CD4-positive, alpha-beta T cell (primary cell): ENCODE measurements at regions not wholly inside any gene's neighbourhood (a gene's known extent, or its start where the extent isn't known, plus 50 kb on each side); places are given as distances from the start of the nearest gene placed in this dataset.
A peak's percentile ranks its signal among the peaks of the same experiment; 100 is the strongest.

Experiments used
- ATAC-seq: fragments of 200-7000 bp; cut with Tn5 transposase; one replicate; pipeline ENCODE4 v1.10.0; 2022; ENCODE audit warnings: mild to moderate bottlenecking; ENCODE audit not compliant: poor library complexity
- CTCF ChIA-PET: fragments of 350-600 bp; sonication (Branson Sonifier 250); formaldehyde crosslinking; loops from one replicate; lab custom pipeline; 2021; ENCODE audit warnings: antibody characterized with exemption, inconsistent platforms; lab: Charles Lee
- POLR2A ChIA-PET: fragments of 350-600 bp; sonication (Branson Sonifier 250); formaldehyde crosslinking; loops from one replicate; lab custom pipeline; 2021; ENCODE audit warnings: antibody characterized with exemption, inconsistent platforms; lab: Charles Lee
- DNase-seq, 14 experiments: peaks; one replicate each; pipeline ENCODE4 v3.0.0-alpha.2; 2013 to 2020; ENCODE audit warnings: mixed read lengths in 2 of 14
- H3K27ac ChIP-seq, 2 donors: one replicate each; pipeline versions ENCODE4 v1.5.1 to v1.7.0; 2013; ENCODE audit warnings: low read length in 2 of 2, low read depth in 1 of 2, mild to moderate bottlenecking in 1 of 2
- H3K27me3 ChIP-seq, 2 experiments: 1 replicate in 1 of 2; 2 replicates in 1 of 2; pipeline versions ENCODE4 v1.6.1 to v1.7.0; 2013; ENCODE audit warnings: low read length in 2 of 2, control low read depth in 1 of 2, mild to moderate bottlenecking in 1 of 2, moderate library complexity in 1 of 2; ENCODE audit not compliant: insufficient read depth in 2 of 2, control insufficient read depth in 1 of 2
- H3K36me3 ChIP-seq: one replicate; pipeline ENCODE4 v1.6.1; 2013; ENCODE audit warnings: low read length, control low read depth; ENCODE audit not compliant: insufficient read depth
- H3K4me1 ChIP-seq: one replicate; pipeline ENCODE4 v1.6.1; 2013; ENCODE audit warnings: low read length, control low read depth; ENCODE audit not compliant: insufficient read depth
- H3K4me3 ChIP-seq: one replicate; pipeline ENCODE4 v1.5.1; 2013; ENCODE audit warnings: mild to moderate bottlenecking, low read length, moderate library complexity
- H3K9me3 ChIP-seq, 2 experiments: 1 replicate in 1 of 2; 2 replicates in 1 of 2; pipeline versions ENCODE4 v1.6.1 to v1.7.0; 2013; ENCODE audit warnings: low read length in 2 of 2, mild to moderate bottlenecking in 2 of 2, control low read depth in 1 of 2, moderate library complexity in 1 of 2; ENCODE audit not compliant: control insufficient read depth in 1 of 2, insufficient read depth in 1 of 2
- H3K27ac Mint-ChIP-seq: one replicate; pipeline ENCODE4 v1.8.0; 2020; ENCODE audit warnings: mixed read lengths
- H3K27me3 Mint-ChIP-seq: one replicate; pipeline ENCODE4 v1.8.0; 2021; ENCODE audit warnings: mixed read lengths
- H3K36me3 Mint-ChIP-seq: one replicate; pipeline ENCODE4 v1.8.0; 2021; ENCODE audit warnings: low read depth, mixed read lengths
- H3K4me1 Mint-ChIP-seq: one replicate; pipeline ENCODE4 v1.8.0; 2021; ENCODE audit warnings: low read depth, mixed read lengths
- H3K4me3 Mint-ChIP-seq: one replicate; pipeline ENCODE4 v1.8.0; 2020; ENCODE audit warnings: mild to moderate bottlenecking, mixed read lengths
- H3K9me3 Mint-ChIP-seq: one replicate; pipeline ENCODE4 v1.8.0; 2020; ENCODE audit warnings: mixed read lengths
- intact Hi-C, 2 experiments: fragments of 100-400 bp; cut with DNase I in 1 of 2; cut with micrococcal nuclease in 1 of 2; formaldehyde crosslinking; loops; one replicate each; pipeline versions ENCODE4 v1.15.1 to v1.9.0; 2023 to 2025; cut with DNase I, micrococcal nuclease
- TF ChIP-seq, protein P1 (sequence below): fragments of 200-600 bp; IDR thresholded peaks from one replicate; pipeline ENCODE4 v1.8.0; 2022; ENCODE audit warnings: antibody characterized with exemption, mild to moderate bottlenecking

- H3K27me3 ChIP-seq, result no peaks in the 10 kb centered on the region
- no peaks in the 10 kb centered on the region for H3K27me3 Mint-ChIP-seq
- CTCF ChIA-PET, result no interaction called here
- ATAC-seq (no peak), DNase-seq (no peak)
- H3K4me1 Mint-ChIP-seq, result no peaks in the 10 kb centered on the region
- POLR2A ChIA-PET, result interaction anchor here (1.0 kb wide), 1 partner anchor 10 kb away, joined by 3 read pairs; no protein-coding TSS in a partner anchor
- H3K27ac Mint-ChIP-seq, result no peak overlapping the region
- H3K4me3 ChIP-seq, result no peak overlapping the region
- no peak overlapping the region for H3K27ac ChIP-seq
- no peaks in the 10 kb centered on the region for H3K9me3 ChIP-seq
- H3K4me3 Mint-ChIP-seq, result no peak overlapping the region
- TF ChIP-seq, protein P1, sequence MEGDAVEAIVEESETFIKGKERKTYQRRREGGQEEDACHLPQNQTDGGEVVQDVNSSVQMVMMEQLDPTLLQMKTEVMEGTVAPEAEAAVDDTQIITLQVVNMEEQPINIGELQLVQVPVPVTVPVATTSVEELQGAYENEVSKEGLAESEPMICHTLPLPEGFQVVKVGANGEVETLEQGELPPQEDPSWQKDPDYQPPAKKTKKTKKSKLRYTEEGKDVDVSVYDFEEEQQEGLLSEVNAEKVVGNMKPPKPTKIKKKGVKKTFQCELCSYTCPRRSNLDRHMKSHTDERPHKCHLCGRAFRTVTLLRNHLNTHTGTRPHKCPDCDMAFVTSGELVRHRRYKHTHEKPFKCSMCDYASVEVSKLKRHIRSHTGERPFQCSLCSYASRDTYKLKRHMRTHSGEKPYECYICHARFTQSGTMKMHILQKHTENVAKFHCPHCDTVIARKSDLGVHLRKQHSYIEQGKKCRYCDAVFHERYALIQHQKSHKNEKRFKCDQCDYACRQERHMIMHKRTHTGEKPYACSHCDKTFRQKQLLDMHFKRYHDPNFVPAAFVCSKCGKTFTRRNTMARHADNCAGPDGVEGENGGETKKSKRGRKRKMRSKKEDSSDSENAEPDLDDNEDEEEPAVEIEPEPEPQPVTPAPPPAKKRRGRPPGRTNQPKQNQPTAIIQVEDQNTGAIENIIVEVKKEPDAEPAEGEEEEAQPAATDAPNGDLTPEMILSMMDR, result no peak
- H3K9me3 Mint-ChIP-seq, result peaks cover 8% of the 10 kb centered on the region
- no peaks in the 10 kb centered on the region for H3K36me3 Mint-ChIP-seq
- intact Hi-C loops, result no loop called here
- H3K36me3 ChIP-seq, result no peaks in the 10 kb centered on the region
- no peaks in the 10 kb centered on the region for H3K4me1 ChIP-seq
Measured at GRCh38 chr2:12202313-12203075, 456.1 kb downstream of the LPIN1 start.

GRCh38 chr2:12203528-12203927 is 457.1 kb downstream of the LPIN1 start:
- no peaks in the 10 kb centered on the region for H3K27me3 ChIP-seq
- TF ChIP-seq, protein P1, result no peak
- no peaks in the 10 kb centered on the region for H3K27me3 Mint-ChIP-seq
- H3K4me1 ChIP-seq, result no peaks in the 10 kb centered on the region
- H3K36me3 ChIP-seq, result no peaks in the 10 kb centered on the region
- peaks cover 3% of the 10 kb centered on the region for H3K9me3 Mint-ChIP-seq
- H3K9me3 ChIP-seq, result no peaks in the 10 kb centered on the region
- H3K4me3 Mint-ChIP-seq, result no peak overlapping the region
- H3K27ac ChIP-seq, result no peak overlapping the region
- intact Hi-C loops, result no loop called here
- H3K4me1 Mint-ChIP-seq, result no peaks in the 10 kb centered on the region
- DNase-seq (no peak), ATAC-seq (no peak)
- POLR2A ChIA-PET, result no interaction called here
- CTCF ChIA-PET, result no interaction called here
- H3K4me3 ChIP-seq, result no peak overlapping the region
- H3K36me3 Mint-ChIP-seq, result no peaks in the 10 kb centered on the region
- H3K27ac Mint-ChIP-seq, result no peak overlapping the region

DNA sequence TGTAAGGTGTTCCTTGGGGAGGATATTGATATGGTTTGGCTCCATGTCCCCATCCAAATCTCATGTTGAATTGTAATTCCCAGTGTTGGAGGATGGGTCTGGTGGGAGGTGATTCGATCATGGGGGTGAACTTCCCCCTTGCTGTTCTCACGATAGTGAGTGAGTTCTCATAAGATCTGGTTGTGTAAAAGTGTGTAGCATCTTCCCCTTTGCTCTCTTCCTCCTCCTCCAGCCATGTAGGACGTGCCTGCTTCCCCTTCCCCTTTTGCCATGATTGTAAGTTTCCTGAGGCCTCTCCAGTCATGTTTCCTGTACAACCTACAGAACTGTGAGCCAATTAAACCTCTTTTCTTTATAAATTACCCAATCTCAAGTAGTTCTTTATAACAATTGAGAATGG is 458.7 kb downstream of the LPIN1 start:
- Histone ChIP-seq H3K4me3 (no peak overlapping the region), H3K27me3 (no peaks in the 10 kb centered on the region), H3K4me1 (no peaks in the 10 kb centered on the region), H3K27ac (no peak overlapping the region), H3K36me3 (no peaks in the 10 kb centered on the region), H3K9me3 (no peaks in the 10 kb centered on the region)
- no peak overlapping the region for H3K4me3 Mint-ChIP-seq
- POLR2A ChIA-PET, result interaction anchor here (0.7 kb wide), 1 partner anchor 284 kb away, joined by 3 read pairs; no protein-coding TSS in a partner anchor
- H3K4me1 Mint-ChIP-seq, result no peaks in the 10 kb centered on the region
- intact Hi-C loops, result no loop called here
- no peaks in the 10 kb centered on the region for H3K36me3 Mint-ChIP-seq
- no peak overlapping the region for H3K27ac Mint-ChIP-seq
- H3K9me3 Mint-ChIP-seq, result peaks cover 3% of the 10 kb centered on the region
- ATAC-seq, result no peak
- DNase-seq, result peak in 1 of 14 experiments; percentile 12
- H3K27me3 Mint-ChIP-seq, result no peaks in the 10 kb centered on the region
- CTCF ChIA-PET, result no interaction called here
- TF ChIP-seq, protein P1, result no peak
